Spinal cord (tissue), 9 donors: ENCODE measurements at regions not wholly inside any gene's neighbourhood (a gene's known extent, or its start where the extent isn't known, plus 50 kb on each side); places are given as distances from the start of the nearest gene placed in this dataset.

Source experiments
- DNase-seq, 6 donors: peaks; one replicate each; pipeline versions ENCODE4 v3.0.0 to v3.0.0-alpha.2; 2013 to 2015; ENCODE audit warnings: low spot score in 6 of 6, low read depth in 4 of 6
- H3K27ac ChIP-seq: one replicate; pipeline ENCODE4 v1.5.1; 2013; ENCODE audit warnings: low read depth, low read length, control low read depth
- H3K27me3 ChIP-seq: one replicate; pipeline ENCODE4 v1.6.1; 2013; ENCODE audit warnings: low read length; ENCODE audit not compliant: control insufficient read depth, insufficient read depth
- H3K36me3 ChIP-seq: one replicate; pipeline ENCODE4 v1.6.1; 2013; ENCODE audit warnings: low read length; ENCODE audit not compliant: control insufficient read depth, insufficient read depth
- H3K4me1 ChIP-seq: one replicate; pipeline ENCODE4 v1.6.1; 2013; ENCODE audit warnings: low read length; ENCODE audit not compliant: control insufficient read depth, insufficient read depth
- H3K4me3 ChIP-seq: one replicate; pipeline ENCODE4 v1.5.1; 2013; ENCODE audit warnings: low read depth, low read length, control low read depth
- H3K9me3 ChIP-seq: one replicate; pipeline ENCODE4 v1.6.1; 2013; ENCODE audit warnings: low read length; ENCODE audit not compliant: control insufficient read depth, insufficient read depth
- WGBS: methylation state at CpG from one replicate; pipeline ENCODE4 v1.1.5; 2013; ENCODE audit warnings: missing lambda C conversion rate; ENCODE audit not compliant: insufficient coverage; 5-methylcytosine and 5-hydroxymethylcytosine counted together
- donor health status: healthy.

DNA sequence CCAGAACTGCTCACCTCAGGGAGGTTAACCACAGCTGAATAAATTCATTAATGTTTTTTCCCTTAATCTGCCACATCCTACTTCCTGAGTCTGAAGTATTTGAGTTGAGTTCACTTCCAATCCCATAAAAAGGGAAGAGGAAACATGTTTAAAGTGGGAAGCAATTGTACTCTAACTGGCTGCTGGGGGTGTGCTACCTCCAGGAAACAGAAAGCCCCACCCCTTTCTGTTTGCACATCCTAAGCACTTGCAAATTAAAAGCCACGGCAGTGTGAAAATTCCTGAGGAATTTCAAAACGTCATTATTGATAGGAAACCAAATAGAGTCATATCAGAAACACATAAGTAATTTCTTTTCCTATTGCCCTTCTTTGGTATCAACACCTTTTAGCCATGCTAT is 307.0 kb upstream of the NR5A2 start:
- Histone ChIP-seq H3K36me3 (no peaks in the 10 kb centered on the region), H3K27ac (no peak overlapping the region), H3K9me3 (no peaks in the 10 kb centered on the region), H3K4me3 (no peak overlapping the region), H3K4me1 (no peaks in the 10 kb centered on the region), H3K27me3 (no peaks in the 10 kb centered on the region)
- DNase-seq: no peak
- WGBS: no CpG with 5 or more reads among the region's 2 CpGs

- no peak overlapping the region for H3K4me3 ChIP-seq
- no peaks in the 10 kb centered on the region for H3K9me3 ChIP-seq
- no peak for DNase-seq
- no peak overlapping the region for H3K27ac ChIP-seq
- no peaks in the 10 kb centered on the region for H3K36me3 ChIP-seq
- H3K27me3 ChIP-seq: no peaks in the 10 kb centered on the region
- WGBS: no CpG with 5 or more reads among the region's 1 CpG
- H3K4me1 ChIP-seq: no peaks in the 10 kb centered on the region
Observed at GRCh38 chr1:199721001-199721400, 306.5 kb upstream of the NR5A2 start.

DNA sequence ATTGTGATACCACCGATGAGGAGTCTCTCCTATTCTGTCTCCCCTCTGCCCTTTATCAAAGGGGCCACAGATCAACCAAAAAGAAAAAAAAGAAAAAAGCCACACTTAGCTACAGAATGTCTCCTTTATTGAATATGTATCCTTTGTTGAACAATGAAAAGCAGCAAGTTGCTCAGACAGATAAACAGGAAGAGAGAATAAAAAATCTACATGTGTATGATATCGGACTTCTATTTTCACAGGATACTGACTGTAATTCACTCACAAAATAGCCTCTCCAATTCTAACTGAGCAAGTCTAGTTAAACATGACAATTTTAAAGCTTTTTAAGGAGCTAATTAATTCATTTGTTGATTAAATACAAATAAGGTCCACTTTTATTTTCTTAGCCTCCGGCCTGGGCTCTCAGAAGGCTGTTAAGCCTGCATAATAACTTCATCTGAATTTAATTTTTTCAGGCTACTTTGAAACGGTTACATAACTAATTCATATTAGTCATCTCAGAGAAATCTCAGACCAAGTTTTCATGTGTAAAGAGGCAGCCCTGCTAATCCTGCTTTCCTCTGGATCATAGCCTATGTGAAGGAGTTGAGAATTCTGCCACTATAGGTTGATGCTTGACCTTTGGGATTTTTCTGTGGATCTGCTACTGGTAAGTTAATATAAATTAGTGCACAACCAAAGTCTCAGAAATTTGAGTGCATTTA is 304.1 kb upstream of the NR5A2 start:
- Histone ChIP-seq H3K36me3 (no peaks in the 10 kb centered on the region), H3K27me3 (no peaks in the 10 kb centered on the region), H3K4me1 (no peaks in the 10 kb centered on the region), H3K4me3 (no peak overlapping the region), H3K27ac (no peak overlapping the region), H3K9me3 (no peaks in the 10 kb centered on the region)
- no peak for DNase-seq
- WGBS: 85% methylated on average over 2 of the region's 4 CpGs

DNA sequence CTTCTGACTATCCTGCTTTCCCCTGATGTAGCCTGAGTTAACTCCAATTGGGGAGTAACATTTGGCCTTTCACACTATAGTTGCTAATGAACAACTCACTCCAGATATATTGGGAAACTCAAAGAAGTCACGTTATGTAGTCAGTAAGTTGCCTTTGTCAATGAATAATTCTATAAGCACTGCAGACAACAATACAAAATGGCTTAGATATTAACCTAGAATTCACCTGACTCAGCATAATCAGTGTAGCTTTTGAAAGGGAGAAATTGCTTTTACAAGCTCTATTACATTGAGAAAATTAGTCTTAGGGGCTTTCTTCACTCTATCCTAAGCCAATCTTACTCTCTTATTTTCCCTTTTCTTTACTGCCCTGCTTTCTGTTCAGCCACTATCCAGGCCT is 303.5 kb upstream of the NR5A2 start:
- no peaks in the 10 kb centered on the region for H3K36me3 ChIP-seq
- no peak overlapping the region for H3K4me3 ChIP-seq
- H3K4me1 ChIP-seq: no peaks in the 10 kb centered on the region
- no peaks in the 10 kb centered on the region for H3K27me3 ChIP-seq
- no peak for DNase-seq
- H3K27ac ChIP-seq: no peak overlapping the region
- no CpG with 5 or more reads among the region's 1 CpG for WGBS
- no peaks in the 10 kb centered on the region for H3K9me3 ChIP-seq

- 92% methylated on average over 2 of the region's 3 CpGs for WGBS
- Histone ChIP-seq H3K27ac (no peak overlapping the region), H3K36me3 (no peaks in the 10 kb centered on the region), H3K4me1 (no peaks in the 10 kb centered on the region), H3K9me3 (no peaks in the 10 kb centered on the region), H3K27me3 (no peaks in the 10 kb centered on the region), H3K4me3 (no peak overlapping the region)
- no peak for DNase-seq
Observed at GRCh38 chr1:199725002-199725565, 302.4 kb upstream of the NR5A2 start.

GRCh38 chr1:199727682-199728081 is 299.8 kb upstream of the NR5A2 start:
- Histone ChIP-seq H3K9me3 (no peaks in the 10 kb centered on the region), H3K27me3 (no peaks in the 10 kb centered on the region), H3K27ac (no peak overlapping the region), H3K4me3 (no peak overlapping the region), H3K4me1 (no peaks in the 10 kb centered on the region), H3K36me3 (no peaks in the 10 kb centered on the region)
- WGBS: no CpG with 5 or more reads among the region's 2 CpGs
- DNase-seq: no peak

GRCh38 chr1:199728345-199728744 is 299.2 kb upstream of the NR5A2 start:
- H3K9me3 ChIP-seq: no peaks in the 10 kb centered on the region
- DNase-seq: no peak
- H3K4me3 ChIP-seq: no peak overlapping the region
- no peak overlapping the region for H3K27ac ChIP-seq
- H3K4me1 ChIP-seq: no peaks in the 10 kb centered on the region
- no peaks in the 10 kb centered on the region for H3K36me3 ChIP-seq
- H3K27me3 ChIP-seq: no peaks in the 10 kb centered on the region
- WGBS: no CpG with 5 or more reads among the region's 2 CpGs

DNA sequence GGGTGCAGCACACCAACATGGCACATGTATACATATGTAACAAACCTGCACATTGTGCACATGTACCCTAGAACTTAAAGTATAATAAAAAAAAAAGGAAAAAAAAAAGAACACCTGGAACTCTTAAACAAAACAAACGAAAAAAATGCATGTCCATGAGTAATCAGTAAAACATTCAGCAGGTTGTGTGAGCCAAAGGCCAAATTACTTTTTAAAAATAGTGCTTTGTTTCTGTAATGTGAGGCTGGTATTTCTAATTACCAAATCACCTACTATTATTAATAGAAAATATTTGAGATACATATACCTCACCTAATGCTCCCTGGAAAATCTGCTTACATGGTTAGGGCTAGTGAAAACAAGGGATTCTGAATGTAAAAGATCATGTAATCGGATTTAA is 294.4 kb upstream of the NR5A2 start:
- WGBS: no CpG with 5 or more reads among the region's 2 CpGs

DNA sequence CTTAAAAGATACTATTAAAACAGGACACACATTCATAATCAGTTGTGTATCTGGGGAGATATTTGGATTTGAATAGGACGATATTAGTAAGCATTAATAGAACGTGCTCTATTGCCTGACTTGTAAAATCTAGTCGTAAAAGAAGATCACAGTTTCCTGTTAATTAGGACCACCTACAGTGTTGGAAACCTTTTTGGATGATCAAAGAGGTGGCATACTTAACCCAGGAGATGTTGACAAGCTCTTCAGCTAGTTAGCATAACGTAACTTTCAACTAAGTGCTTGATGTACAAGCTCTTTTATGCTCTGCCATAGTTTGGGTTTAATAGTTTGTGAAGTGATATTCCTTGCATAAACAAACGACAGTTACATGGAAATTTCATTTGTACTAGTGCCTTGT is 293.3 kb upstream of the NR5A2 start:
- no peak overlapping the region for H3K4me3 ChIP-seq
- H3K9me3 ChIP-seq: no peaks in the 10 kb centered on the region
- H3K27me3 ChIP-seq: no peaks in the 10 kb centered on the region
- H3K4me1 ChIP-seq: no peaks in the 10 kb centered on the region
- no peak overlapping the region for H3K27ac ChIP-seq
- no CpG with 5 or more reads among the region's 5 CpGs for WGBS
- no peak for DNase-seq
- no peaks in the 10 kb centered on the region for H3K36me3 ChIP-seq

More for the DNA sequence above, 294.4 kb upstream of the NR5A2 start:
- Histone ChIP-seq H3K4me3 (no peak overlapping the region), H3K27me3 (no peaks in the 10 kb centered on the region), H3K9me3 (no peaks in the 10 kb centered on the region), H3K4me1 (no peaks in the 10 kb centered on the region), H3K27ac (no peak overlapping the region), H3K36me3 (no peaks in the 10 kb centered on the region)
- DNase-seq: no peak

DNA sequence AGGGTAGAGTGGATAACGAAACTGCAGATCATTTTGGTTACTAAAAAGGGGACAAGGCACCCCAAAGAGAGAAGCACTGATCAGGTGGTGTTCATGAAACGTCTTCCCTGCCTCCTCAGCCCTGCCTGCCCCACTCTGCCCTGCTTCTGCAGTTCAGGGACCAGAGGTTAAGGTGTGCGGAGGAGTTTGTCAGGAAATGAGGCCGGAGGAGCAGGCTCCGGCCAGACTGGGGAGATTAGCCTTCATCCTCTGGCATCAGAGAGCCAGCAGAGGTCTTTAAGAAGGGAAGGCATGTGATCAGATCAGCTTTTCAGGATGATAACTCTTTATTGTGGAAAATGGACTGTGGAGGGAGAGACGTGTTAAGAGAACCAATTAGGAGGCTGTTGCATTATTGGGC is 291.9 kb upstream of the NR5A2 start:
- WGBS: 60% methylated on average over 4 of the region's 6 CpGs

More for the DNA sequence above, 291.9 kb upstream of the NR5A2 start:
- Histone ChIP-seq H3K27me3 (no peaks in the 10 kb centered on the region), H3K4me1 (no peaks in the 10 kb centered on the region), H3K36me3 (no peaks in the 10 kb centered on the region), H3K9me3 (no peaks in the 10 kb centered on the region), H3K27ac (no peak overlapping the region), H3K4me3 (no peak overlapping the region)
- no peak for DNase-seq
